ENCODE measurements at regions not wholly inside any gene's neighbourhood (a gene's known extent, or its start where the extent isn't known, plus 50 kb on each side); places are given as distances from the start of the nearest gene placed in this dataset.

- ATAC-seq (no peak), FAIRE-seq (no peak), DNase-seq (peak in 1 of 6 donors; percentile 13)
- no peak overlapping the region for H3K4me3 ChIP-seq
- H3K4me1 ChIP-seq = no peaks in the 10 kb centered on the region
- no peak overlapping the region for H3K27ac ChIP-seq
- no peaks in the 10 kb centered on the region for H3K27me3 ChIP-seq
- H3K36me3 ChIP-seq = no peaks in the 10 kb centered on the region
- 61 to 62% methylated on average over 10 of the region's 10 CpGs for WGBS, 2 donors
- intact Hi-C loops (cut with DNase I) = no loop called here
- H3K9me3 ChIP-seq = no peaks in the 10 kb centered on the region
- no peak for TF ChIP-seq CTCF (IDR thresholded peaks at IDR 0.05)
These were observed 64.3 kb upstream of the IGLL5 start for GRCh38 chr22:22823131-22823810.

- Histone ChIP-seq H3K9me3 (no peaks in the 10 kb centered on the region), H3K27ac (no peak overlapping the region), H3K36me3 (no peaks in the 10 kb centered on the region), H3K27me3 (no peaks in the 10 kb centered on the region), H3K4me3 (no peak overlapping the region), H3K4me1 (no peaks in the 10 kb centered on the region)
- TF ChIP-seq CTCF (IDR thresholded peaks at IDR 0.05) = no peak
- no peak for ATAC-seq
- FAIRE-seq = no peak
- intact Hi-C loops (cut with DNase I) = no loop called here
- 81 to 87% methylated on average over 6 of the region's 6 CpGs for WGBS, 2 donors
- DNase-seq = no peak
These were observed 63.0 kb upstream of the IGLL5 start for GRCh38 chr22:22824340-22825212.

GRCh38 chr22:22825213-22825593, 62.4 kb upstream of the IGLL5 start:
- Histone ChIP-seq H3K4me1 (no peaks in the 10 kb centered on the region), H3K4me3 (no peak overlapping the region), H3K36me3 (no peaks in the 10 kb centered on the region), H3K9me3 (no peaks in the 10 kb centered on the region), H3K27ac (no peak overlapping the region), H3K27me3 (no peaks in the 10 kb centered on the region)
- WGBS, 2 donors = 91 to 94% methylated on average over 2 of the region's 2 CpGs
- no peak for FAIRE-seq
- intact Hi-C loops (cut with DNase I) = no loop called here
- no peak for ATAC-seq
- no peak for TF ChIP-seq CTCF (IDR thresholded peaks at IDR 0.05)
- no peak for DNase-seq

- H3K27ac ChIP-seq = no peak overlapping the region
- intact Hi-C loops (cut with DNase I) = no loop called here
- ATAC-seq (no peak), FAIRE-seq (no peak), DNase-seq (no peak)
- no peak overlapping the region for H3K4me3 ChIP-seq
- peaks cover 0 to 5% (median 0%) of the 10 kb centered on the region in 4 donors for H3K9me3 ChIP-seq
- no peaks in the 10 kb centered on the region for H3K27me3 ChIP-seq
- WGBS, 2 donors = 48 to 49% methylated on average over 8 of the region's 8 CpGs
- H3K4me1 ChIP-seq = no peaks in the 10 kb centered on the region
- TF ChIP-seq CTCF (IDR thresholded peaks at IDR 0.05) = no peak
- H3K36me3 ChIP-seq = no peaks in the 10 kb centered on the region
These were observed 60.3 kb upstream of the IGLL5 start for GRCh38 chr22:22827187-22827939.
